ENCODE measurements at regions not wholly inside any gene's neighbourhood (a gene's known extent, or its start where the extent isn't known, plus 50 kb on each side); places are given as distances from the start of the nearest gene placed in this dataset.
"Not testable (repeated sequence)": the region's sequence is repeated elsewhere in the genome, so short reads cannot be mapped to it uniquely, and the experiment has no call there.

DNA sequence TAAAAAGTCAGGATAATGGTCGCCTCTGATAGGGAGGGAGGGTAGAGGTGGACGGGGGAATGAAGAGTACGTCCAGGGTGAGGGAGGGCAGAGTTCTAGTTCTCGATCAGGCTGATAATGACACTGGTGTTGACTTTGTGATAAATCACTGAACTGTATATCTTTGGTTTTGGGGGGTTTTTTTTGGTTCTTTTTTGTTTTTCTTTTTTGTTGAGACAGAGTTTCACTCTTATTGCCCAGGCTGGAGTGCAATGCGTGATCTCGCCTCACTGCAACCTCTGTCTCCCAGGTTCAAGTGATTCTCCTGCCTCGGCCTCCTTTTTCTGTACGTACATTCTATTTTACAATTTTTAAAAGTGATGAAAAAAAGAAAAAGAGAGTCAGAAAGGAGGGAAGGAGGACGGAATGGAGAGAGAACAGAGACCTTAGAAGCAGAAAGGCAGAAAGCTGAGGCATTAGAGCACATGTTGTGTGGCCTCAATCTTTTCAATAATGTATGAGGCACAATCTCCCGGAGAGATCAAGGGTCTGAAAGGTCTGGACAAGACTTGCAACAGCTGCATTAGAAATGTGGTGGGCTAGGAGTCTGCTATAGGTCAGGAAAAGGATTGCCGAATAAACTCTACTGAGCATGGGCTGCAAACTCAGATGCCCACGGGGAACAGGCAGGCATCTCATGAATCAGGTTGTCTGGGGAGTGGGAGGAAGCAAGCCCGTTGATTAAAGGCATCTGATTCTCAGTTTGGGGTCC lies 174.8 kb downstream of the TOMM20 start:
- TF ChIP-seq CTCF (IDR thresholded peaks at IDR 0.05; ENCODE audit: extremely low read depth, missing control alignments), result no peak
- peak; percentile 39 for DNase-seq (ENCODE audit: low spot score)

- TF ChIP-seq CTCF (IDR thresholded peaks at IDR 0.05; ENCODE audit: extremely low read depth, missing control alignments), result no peak
- no peak for DNase-seq (ENCODE audit: low spot score)
These were observed 178.0 kb downstream of the TOMM20 start for GRCh38 chr1:234950598-234950997.

GRCh38 chr1:234949528-234949927 lies 179.1 kb downstream of the TOMM20 start:
- DNase-seq (ENCODE audit: low spot score), result not testable (repeated sequence)

- DNase-seq (ENCODE audit: low spot score), result no peak
- TF ChIP-seq CTCF (IDR thresholded peaks at IDR 0.05; ENCODE audit: extremely low read depth, missing control alignments), result no peak
These were observed 183.9 kb downstream of the TOMM20 start for GRCh38 chr1:234944439-234945344.

DNA sequence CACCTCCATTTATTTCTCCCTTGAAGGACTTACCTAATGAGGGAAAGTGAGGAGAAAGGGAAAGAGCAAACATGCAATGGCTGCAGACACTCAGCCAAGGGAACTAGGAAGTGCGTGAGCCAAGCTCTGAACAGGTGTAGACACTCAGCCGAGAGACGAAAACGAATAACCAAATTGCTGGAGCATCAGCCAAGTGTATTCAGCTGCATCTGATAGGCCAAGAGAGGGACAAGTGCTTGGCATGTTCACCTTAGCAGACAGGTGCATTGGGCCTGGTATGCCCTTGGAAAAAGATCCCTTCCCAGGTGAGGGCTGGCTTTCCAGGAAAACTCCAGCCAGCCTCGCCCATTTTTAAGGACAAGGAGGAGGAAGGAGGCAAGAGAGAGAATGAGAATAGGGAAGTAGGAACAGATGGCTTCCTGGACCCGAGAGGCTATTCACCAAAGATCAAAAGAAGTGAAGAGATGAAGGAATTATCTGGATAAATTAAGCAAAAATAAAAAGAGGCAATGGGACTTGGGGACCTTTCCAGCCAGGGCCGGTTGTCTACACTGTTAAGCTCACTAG lies 184.7 kb downstream of the TOMM20 start:
- TF ChIP-seq CTCF (IDR thresholded peaks at IDR 0.05; ENCODE audit: extremely low read depth, missing control alignments), result no peak
- no peak for DNase-seq (ENCODE audit: low spot score)

GRCh38 chr1:234942879-234943506 lies 185.6 kb downstream of the TOMM20 start:
- TF ChIP-seq CTCF (IDR thresholded peaks at IDR 0.05; ENCODE audit: extremely low read depth, missing control alignments), result no peak
- DNase-seq (ENCODE audit: low spot score), result no peak

DNA sequence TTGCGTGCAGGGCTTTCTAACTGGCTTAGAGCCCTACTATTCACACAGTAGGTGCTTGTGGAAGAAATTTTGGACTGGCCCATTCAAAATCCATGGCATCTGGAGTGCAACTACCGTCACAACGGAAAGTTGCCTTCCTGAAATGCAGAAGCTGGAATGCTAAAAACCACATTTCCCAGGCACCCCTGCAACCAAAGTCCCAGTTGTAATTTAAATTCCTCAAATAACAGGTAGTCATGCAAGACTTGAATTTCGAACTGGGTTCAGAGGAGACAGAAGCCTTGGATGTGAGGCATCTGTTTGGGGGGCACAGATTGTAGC lies 186.7 kb downstream of the TOMM20 start:
- DNase-seq (ENCODE audit: low spot score), result no peak
- TF ChIP-seq CTCF (IDR thresholded peaks at IDR 0.05; ENCODE audit: extremely low read depth, missing control alignments), result no peak
